ENCODE measurements at regions not wholly inside any gene's neighbourhood (a gene's known extent, or its start where the extent isn't known, plus 50 kb on each side); places are given as distances from the start of the nearest gene placed in this dataset.

GRCh38 chr18:24869285-24869684 lies 408.8 kb downstream of the HRH4 start:
- Histone ChIP-seq H3K27ac (ENCODE audit: low read depth, low read length) (no peak overlapping the region), H4K5ac (ENCODE audit: insufficient read length, low read depth, low read length) (no peak overlapping the region), H3K23me2 (ENCODE audit: low read depth, low read length) (no peaks in the 10 kb centered on the region), H3K14ac (ENCODE audit: insufficient read length) (no peak overlapping the region), H3K79me1 (ENCODE audit: low read depth, low read length) (no peaks in the 10 kb centered on the region), H4K8ac (ENCODE audit: extremely low read depth, insufficient read depth, low read length) (no peak overlapping the region), H3K4me3 (ENCODE audit: extremely low read depth in 1 of 4, insufficient read depth in 2 of 4, low read depth in 3 of 4, low read length in 4 of 4) (no peak overlapping the region), H2AK5ac (ENCODE audit: low read depth, low read length) (no peak overlapping the region), H3K18ac (ENCODE audit: extremely low read depth, low read length) (no peak overlapping the region), H3K4me2 (ENCODE audit: insufficient read depth in 1 of 2, low read depth in 2 of 2, low read length in 2 of 2) (no peak overlapping the region), H3K4me1 (replicated peaks in 1 of 4; ENCODE audit: control insufficient read depth in 3 of 4, insufficient read depth in 4 of 4, low read length in 3 of 4) (no peaks in the 10 kb centered on the region), H3K4ac (replicated peaks; ENCODE audit: insufficient read length, low read depth, low read length) (no peak overlapping the region), H2BK120ac (replicated peaks; ENCODE audit: low read depth, low read length) (no peak overlapping the region), H2AFZ (ENCODE audit: low read length) (no peak overlapping the region), H3K27me3 (replicated peaks in 1 of 4; ENCODE audit: control insufficient read depth in 3 of 4, extremely low read depth in 1 of 4, insufficient read depth in 3 of 4, low read length in 3 of 4) (no peaks in the 10 kb centered on the region), H3K36me3 (ENCODE audit: control insufficient read depth in 2 of 4, insufficient read depth in 4 of 4, low read length in 3 of 4) (no peaks in the 10 kb centered on the region), H3K56ac (replicated peaks; ENCODE audit: insufficient read length, low read depth, low read length) (no peak overlapping the region), H2BK15ac (ENCODE audit: low read length) (no peak overlapping the region), H3K23ac (ENCODE audit: insufficient read length) (no peak overlapping the region), H2BK20ac (ENCODE audit: low read length) (no peak overlapping the region), H2BK12ac (ENCODE audit: low read depth, low read length) (no peak overlapping the region), H4K91ac (replicated peaks; ENCODE audit: insufficient read length, low read length) (no peak overlapping the region), H3K79me2 (ENCODE audit: control insufficient read depth in 1 of 2, insufficient read depth in 2 of 2, low read length in 2 of 2) (no peaks in the 10 kb centered on the region), H4K20me1 (replicated peaks in 1 of 2; ENCODE audit: control insufficient read depth in 1 of 2, insufficient read depth in 2 of 2, low read length in 2 of 2) (no peaks in the 10 kb centered on the region), H3K9ac (replicated peaks in 1 of 4; ENCODE audit: extremely low read depth in 1 of 4, low read depth in 3 of 4, low read length in 3 of 4) (no peak overlapping the region), H3K9me3 (ENCODE audit: insufficient read depth in 2 of 2, low read depth in 1 of 2, low read length in 1 of 2) (no peaks in the 10 kb centered on the region), H2BK5ac (ENCODE audit: low read depth, low read length) (no peak overlapping the region)
- DNase-seq (ENCODE audit: low read depth in 1 of 2, low spot score in 2 of 2) (no peak), FAIRE-seq (no peak)
- 63% methylated on average over 3 of the region's 3 CpGs; no CpG with 5 or more reads in 1 of the 2 experiments for WGBS, 2 experiments (ENCODE audit: extremely low coverage in 1 of 2, insufficient coverage in 1 of 2, insufficient read length in 1 of 2, insufficient replicate concordance in 2 of 2, low coverage in 1 of 2, low lambda C conversion rate in 2 of 2, missing lambda C conversion rate in 1 of 2)
- POLR2A ChIA-PET (ENCODE audit: partially characterized antibody) = no interaction called here
- CTCF ChIA-PET (ENCODE audit: partially characterized antibody) = no interaction called here
- TF ChIP-seq JUN (IDR thresholded peaks at IDR 0.05; ENCODE audit: low read depth, low read length) (no peak), E2F6 (IDR thresholded peaks at IDR 0.05) (no peak), MAFK (IDR thresholded peaks at IDR 0.05; ENCODE audit: low read depth, low read length) (no peak), GABPA (IDR thresholded peaks at IDR 0.05; ENCODE audit: borderline replicate concordance, insufficient read depth, low read length) (no peak), SP2 (IDR thresholded peaks at IDR 0.05; ENCODE audit: low read length) (no peak), CTCF (IDR thresholded peaks at IDR 0.05; ENCODE audit: control extremely low read depth in 1 of 3, insufficient read depth in 1 of 3, low read depth in 1 of 3, low read length in 3 of 3) (no peak), ATF2 (IDR thresholded peaks at IDR 0.05; ENCODE audit: low read length) (no peak), SRF (IDR thresholded peaks at IDR 0.05; ENCODE audit: low read depth, low read length) (no peak), TCF12 (IDR thresholded peaks at IDR 0.05; ENCODE audit: low read depth, low read length) (no peak), SUZ12 (IDR thresholded peaks at IDR 0.05; ENCODE audit: low read length) (no peak)
